ENCODE measurements at regions not wholly inside any gene's neighbourhood (a gene's known extent, or its start where the extent isn't known, plus 50 kb on each side); places are given as distances from the start of the nearest gene placed in this dataset.
A peak's percentile ranks its signal among the peaks of the same experiment; 100 is the strongest.
"Not testable (repeated sequence)": the region's sequence is repeated elsewhere in the genome, so short reads cannot be mapped to it uniquely, and the experiment has no call there.

DNA sequence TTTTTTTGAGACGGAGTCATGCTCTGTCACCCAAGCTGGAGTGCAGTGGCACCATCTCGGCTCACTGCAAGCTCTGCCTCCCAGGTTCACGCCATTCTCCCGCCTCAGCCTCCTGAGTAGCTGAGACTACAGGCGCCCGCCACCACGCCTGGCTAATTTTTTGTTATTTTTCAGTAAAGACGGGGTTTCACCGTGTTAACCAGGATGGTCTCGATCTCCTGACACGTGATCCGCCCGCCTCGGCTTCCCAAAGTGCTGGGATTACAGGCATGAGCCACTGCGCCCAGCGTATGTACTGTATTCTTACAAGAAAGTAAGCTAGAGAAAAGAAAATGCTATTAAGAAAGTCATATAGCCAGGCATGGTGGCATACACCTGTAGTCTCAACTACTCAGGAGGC is 84.8 kb upstream of the CMC1 start:
- Mint-ChIP-seq H3K27ac (peak overlapping the region; percentile 14), H3K9me3 (peaks cover 0 to 11% of the 10 kb centered on the region in 2 donors)
- DNase-seq; ATAC-seq (replicated peaks); H3K36me3 Mint-ChIP-seq; H3K27me3 Mint-ChIP-seq; H3K4me1 Mint-ChIP-seq; H3K4me3 Mint-ChIP-seq: not testable (repeated sequence)

DNA sequence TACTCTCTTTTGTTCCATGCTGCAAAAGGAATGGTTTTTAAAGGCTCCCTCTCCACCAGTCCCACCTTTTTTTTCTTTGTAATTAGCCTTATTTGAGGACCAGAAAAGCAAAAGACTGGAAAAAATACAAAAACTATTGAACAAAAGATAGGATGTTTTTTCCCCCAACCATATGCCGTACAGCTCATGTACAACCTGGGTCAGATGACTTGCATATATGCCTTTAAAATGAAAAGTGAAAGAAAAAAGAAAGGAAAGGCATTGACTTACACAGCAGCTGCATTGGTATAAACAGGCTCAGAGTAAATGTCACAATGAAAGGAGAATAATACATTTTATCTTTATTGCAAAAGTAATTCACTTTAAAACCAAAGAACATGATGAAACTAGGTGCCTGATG is 69.5 kb upstream of the CMC1 start:
- Mint-ChIP-seq H3K4me3 (peak overlapping the region; percentile 47 to 48), H3K36me3 (peaks cover 4 to 5% of the 10 kb centered on the region in 2 donors), H3K27me3 (no peaks in the 10 kb centered on the region), H3K27ac (peak overlapping the region; percentile 71), H3K4me1 (peaks cover 4 to 7% of the 10 kb centered on the region in 2 donors), H3K9me3 (no peaks in the 10 kb centered on the region)
- ATAC-seq (replicated peaks) (peak; percentile 74 to 77), DNase-seq (no peak)

DNA sequence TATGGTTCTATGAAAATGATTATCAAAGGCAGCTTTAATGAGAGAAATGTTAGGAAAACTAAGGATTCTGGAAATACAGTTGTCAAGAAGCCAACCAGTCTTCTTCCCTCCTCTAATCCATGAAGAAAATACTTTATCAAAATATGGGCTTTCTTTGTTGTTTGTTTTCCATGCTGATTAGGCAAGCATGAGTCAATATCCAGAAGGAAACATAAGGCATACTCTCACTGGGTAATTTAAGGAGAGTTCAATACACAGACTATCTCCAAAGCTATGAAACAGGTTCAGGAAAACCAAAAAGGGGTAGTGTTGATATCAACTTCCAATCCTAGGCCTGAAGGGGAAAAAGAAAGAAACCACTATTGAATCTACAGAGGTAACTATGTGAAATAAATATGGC is 68.7 kb upstream of the CMC1 start:
- Mint-ChIP-seq H3K4me3 (no peak overlapping the region), H3K36me3 (peaks cover 4 to 5% of the 10 kb centered on the region in 2 donors), H3K27ac (no peak overlapping the region), H3K4me1 (peaks cover 4 to 7% of the 10 kb centered on the region in 2 donors), H3K9me3 (no peaks in the 10 kb centered on the region), H3K27me3 (no peaks in the 10 kb centered on the region)
- DNase-seq = no peak
- ATAC-seq (replicated peaks) = no peak

DNA sequence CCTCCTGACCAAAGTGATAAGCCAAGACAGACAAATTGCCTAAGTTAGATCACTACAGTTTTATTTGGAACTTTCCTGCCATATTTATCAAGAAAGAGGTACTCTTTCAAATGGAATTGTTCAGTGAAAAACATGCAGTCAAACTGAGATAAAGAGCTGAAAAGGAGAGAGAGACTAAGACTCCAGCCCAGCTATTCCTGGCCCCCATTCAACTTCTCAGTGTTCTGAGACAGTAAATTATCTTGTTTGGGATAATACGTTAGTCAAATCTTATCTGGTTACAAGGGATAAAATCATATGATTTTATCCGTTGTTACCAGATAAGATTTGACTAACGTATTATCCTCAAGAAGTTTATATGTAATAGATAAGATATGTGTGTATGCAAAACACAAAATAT is 67.6 kb upstream of the CMC1 start:
- ATAC-seq (replicated peaks) (no peak), DNase-seq (no peak)
- H3K36me3 Mint-ChIP-seq = peaks cover 4 to 5% of the 10 kb centered on the region in 2 donors
- H3K27ac Mint-ChIP-seq = no peak overlapping the region
- no peaks in the 10 kb centered on the region for H3K27me3 Mint-ChIP-seq
- H3K4me3 Mint-ChIP-seq = no peak overlapping the region
- peaks cover 4 to 7% of the 10 kb centered on the region in 2 donors for H3K4me1 Mint-ChIP-seq
- H3K9me3 Mint-ChIP-seq = no peaks in the 10 kb centered on the region

DNA sequence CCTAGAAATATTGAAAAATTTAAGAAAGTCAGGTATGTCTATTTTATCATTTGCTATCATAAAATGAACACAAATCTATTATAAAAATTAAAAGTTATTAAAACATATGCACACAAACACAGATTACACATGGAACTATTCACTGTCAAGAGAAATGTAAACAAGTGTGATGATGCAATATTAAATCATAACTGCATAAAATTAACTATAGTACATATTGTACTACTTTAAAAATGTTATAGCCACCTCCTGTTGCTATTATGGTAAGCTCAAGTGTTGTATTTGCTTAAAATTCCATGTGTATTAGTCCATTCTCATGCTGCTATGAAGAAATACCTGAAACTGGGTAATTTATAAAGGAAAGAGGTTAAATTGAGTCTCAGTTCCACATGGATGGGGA is 54.7 kb upstream of the CMC1 start:
- peaks cover 0 to 5% of the 10 kb centered on the region in 2 donors for H3K27me3 Mint-ChIP-seq
- no peaks in the 10 kb centered on the region for H3K36me3 Mint-ChIP-seq
- DNase-seq (no peak), ATAC-seq (replicated peaks) (no peak)
- H3K9me3 Mint-ChIP-seq = peaks cover 0 to 5% of the 10 kb centered on the region in 2 donors
- H3K27ac Mint-ChIP-seq = no peak overlapping the region
- H3K4me3 Mint-ChIP-seq = no peak overlapping the region
- H3K4me1 Mint-ChIP-seq = peaks cover 5 to 6% of the 10 kb centered on the region in 2 donors

DNA sequence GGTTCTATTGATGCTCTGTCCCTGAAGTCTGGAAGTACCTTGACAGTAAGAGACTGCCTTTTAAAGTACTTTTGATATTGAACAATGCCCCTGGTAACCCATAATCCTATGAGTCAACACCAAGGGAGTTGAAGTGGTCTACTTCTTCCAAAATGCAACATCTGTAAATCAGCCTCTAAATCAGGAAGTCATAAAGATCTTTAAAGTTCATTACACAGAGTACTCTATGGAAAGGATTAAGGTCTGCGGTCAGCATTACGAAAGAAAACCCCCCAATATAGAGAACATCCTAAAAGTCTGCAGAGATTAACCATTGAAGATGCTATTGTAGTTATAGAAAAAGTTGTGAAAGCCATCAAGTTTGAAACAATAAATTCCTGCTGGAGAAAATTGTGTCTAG is 52.7 kb upstream of the CMC1 start:
- no peak for ATAC-seq (replicated peaks)
- Mint-ChIP-seq H3K27ac (no peak overlapping the region), H3K27me3 (no peaks in the 10 kb centered on the region), H3K4me3 (no peak overlapping the region), H3K9me3 (no peaks in the 10 kb centered on the region), H3K4me1 (peaks cover 5 to 6% of the 10 kb centered on the region in 2 donors), H3K36me3 (no peaks in the 10 kb centered on the region)
- DNase-seq = no peak

DNA sequence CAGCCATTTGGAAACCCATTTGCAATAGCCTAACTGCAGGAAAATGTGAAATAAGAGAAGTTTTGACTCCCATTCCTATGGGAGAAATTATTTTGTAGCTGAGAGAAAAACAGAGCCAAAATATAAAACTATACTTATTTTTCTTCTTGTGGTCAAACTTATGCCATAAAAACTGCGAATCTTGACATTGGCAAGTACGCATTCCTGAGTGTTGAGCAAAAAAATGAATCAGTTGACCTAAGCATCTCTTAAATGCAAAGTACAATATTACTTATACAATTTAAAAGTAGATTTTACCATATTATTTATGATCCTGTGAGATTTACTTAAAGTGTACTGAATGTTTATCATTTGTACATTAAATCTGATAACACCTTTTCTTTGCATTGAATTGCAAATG is 50.1 kb upstream of the CMC1 start:
- Mint-ChIP-seq H3K4me3 (no peak overlapping the region), H3K27ac (no peak overlapping the region), H3K9me3 (no peaks in the 10 kb centered on the region), H3K27me3 (no peaks in the 10 kb centered on the region), H3K4me1 (peaks cover 4 to 6% of the 10 kb centered on the region in 2 donors), H3K36me3 (no peaks in the 10 kb centered on the region)
- ATAC-seq (replicated peaks) (no peak), DNase-seq (no peak)
